ENCODE measurements at regions not wholly inside any gene's neighbourhood (a gene's known extent, or its start where the extent isn't known, plus 50 kb on each side); places are given as distances from the start of the nearest gene placed in this dataset.

DNA sequence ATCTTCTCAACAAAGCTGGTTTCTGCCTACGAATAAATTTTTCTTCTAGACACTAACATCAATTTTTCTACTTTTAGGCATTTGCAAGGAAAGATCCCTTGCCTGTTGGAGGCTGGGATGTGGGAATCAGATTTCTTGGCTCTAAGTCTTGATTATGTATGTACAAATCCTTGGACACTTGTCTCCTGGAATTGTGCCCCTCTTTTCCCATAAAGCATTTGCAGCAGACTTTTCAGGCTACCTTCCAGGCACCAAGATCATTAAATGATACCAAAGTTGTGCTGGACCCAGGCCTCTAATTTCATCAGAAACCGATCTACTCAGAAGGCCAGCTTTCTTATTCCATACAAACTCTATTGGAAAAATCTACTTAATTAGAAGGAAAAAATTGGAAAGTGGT, 339.5 kb upstream of the DIPK2B start:
- Histone ChIP-seq H3K4me3 (no peak overlapping the region), H3K27ac (no peak overlapping the region), H3K9ac (no peak overlapping the region), H3K9me3 (0 out of 2 replicates have a peak, but pooled peaks cover under 1% of the 10 kb centered on the region), H3K4me2 (no peak overlapping the region), H3K36me3 (no peaks in the 10 kb centered on the region), H4K20me1 (no peaks in the 10 kb centered on the region), H3K27me3 (no peaks in the 10 kb centered on the region), H3K4me1 (no peaks in the 10 kb centered on the region)
- TF ChIP-seq Cebpa-rat (IDR thresholded peaks at IDR 0.05), result no peak

- Histone ChIP-seq H3K4me1 (no peaks in the 10 kb centered on the region), H3K9me3 (peaks cover 3% of the 10 kb centered on the region; the same call in 1 of the 2 replicates), H3K27me3 (no peaks in the 10 kb centered on the region), H4K20me1 (no peaks in the 10 kb centered on the region), H3K9ac (no peak overlapping the region), H3K36me3 (no peaks in the 10 kb centered on the region), H3K4me3 (no peak overlapping the region), H3K27ac (no peak overlapping the region), H3K4me2 (no peak overlapping the region)
- TF ChIP-seq Cebpa-rat (IDR thresholded peaks at IDR 0.05), result no peak
Observed at GRCh38 chrX:45537936-45538335, 337.3 kb upstream of the DIPK2B start.

- no peaks in the 10 kb centered on the region for H3K9me3 ChIP-seq
- no peaks in the 10 kb centered on the region for H3K36me3 ChIP-seq
- no peak for TF ChIP-seq Cebpa-rat (IDR thresholded peaks at IDR 0.05)
- H3K4me2 ChIP-seq, result no peak overlapping the region
- no peaks in the 10 kb centered on the region for H4K20me1 ChIP-seq
- H3K27me3 ChIP-seq, result no peaks in the 10 kb centered on the region
- no peak overlapping the region for H3K27ac ChIP-seq
- no peak overlapping the region for H3K9ac ChIP-seq
- no peaks in the 10 kb centered on the region for H3K4me1 ChIP-seq
- H3K4me3 ChIP-seq, result no peak overlapping the region
Observed at GRCh38 chrX:45527834-45528233, 327.2 kb upstream of the DIPK2B start.

- no peak overlapping the region for H3K27ac ChIP-seq
- H3K4me3 ChIP-seq, result no peak overlapping the region
- no peaks in the 10 kb centered on the region for H3K9me3 ChIP-seq
- no peak for TF ChIP-seq Cebpa-rat (IDR thresholded peaks at IDR 0.05)
- no peaks in the 10 kb centered on the region for H4K20me1 ChIP-seq
- H3K4me1 ChIP-seq, result no peaks in the 10 kb centered on the region
- H3K9ac ChIP-seq, result no peak overlapping the region
- H3K36me3 ChIP-seq, result no peaks in the 10 kb centered on the region
- H3K27me3 ChIP-seq, result no peaks in the 10 kb centered on the region
- H3K4me2 ChIP-seq, result no peak overlapping the region
Observed at GRCh38 chrX:45524805-45525204, 324.1 kb upstream of the DIPK2B start.

GRCh38 chrX:45524296-45524695, 323.6 kb upstream of the DIPK2B start:
- no peak overlapping the region for H3K4me3 ChIP-seq
- no peak overlapping the region for H3K4me2 ChIP-seq
- H3K36me3 ChIP-seq, result no peaks in the 10 kb centered on the region
- no peaks in the 10 kb centered on the region for H3K9me3 ChIP-seq
- H3K9ac ChIP-seq, result no peak overlapping the region
- H4K20me1 ChIP-seq, result no peaks in the 10 kb centered on the region
- no peaks in the 10 kb centered on the region for H3K4me1 ChIP-seq
- H3K27me3 ChIP-seq, result no peaks in the 10 kb centered on the region
- no peak for TF ChIP-seq Cebpa-rat (IDR thresholded peaks at IDR 0.05)
- H3K27ac ChIP-seq, result no peak overlapping the region

DNA sequence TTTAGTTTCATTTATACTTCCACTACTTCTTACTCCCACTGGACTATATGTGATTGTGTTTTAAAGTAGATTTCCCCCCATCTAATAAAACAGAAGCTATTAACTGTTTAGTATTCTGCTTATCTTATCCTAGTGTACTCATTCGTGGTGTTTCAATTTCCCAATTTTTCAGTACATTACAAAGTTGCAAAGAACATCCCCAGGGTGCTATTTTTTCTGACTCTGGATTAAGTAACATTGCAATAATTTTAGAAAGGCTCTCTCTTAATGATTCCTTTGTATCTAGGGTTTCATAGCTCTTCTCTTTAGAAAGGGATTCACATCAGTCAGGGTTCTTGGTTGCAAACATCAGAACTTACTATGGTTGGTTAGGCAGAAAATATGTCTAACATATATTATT, 317.9 kb upstream of the DIPK2B start:
- no peaks in the 10 kb centered on the region for H4K20me1 ChIP-seq
- no peak overlapping the region for H3K4me3 ChIP-seq
- no peak overlapping the region for H3K4me2 ChIP-seq
- H3K9ac ChIP-seq, result no peak overlapping the region
- no peaks in the 10 kb centered on the region for H3K4me1 ChIP-seq
- no peaks in the 10 kb centered on the region for H3K36me3 ChIP-seq
- H3K27me3 ChIP-seq, result no peaks in the 10 kb centered on the region
- no peak for TF ChIP-seq Cebpa-rat (IDR thresholded peaks at IDR 0.05)
- H3K9me3 ChIP-seq, result no peaks in the 10 kb centered on the region
- H3K27ac ChIP-seq, result no peak overlapping the region

GRCh38 chrX:45517090-45517973, 316.7 kb upstream of the DIPK2B start:
- no peaks in the 10 kb centered on the region for H3K27me3 ChIP-seq
- TF ChIP-seq Cebpa-rat (IDR thresholded peaks at IDR 0.05), result no peak
- no peaks in the 10 kb centered on the region for H4K20me1 ChIP-seq
- no peak overlapping the region for H3K4me2 ChIP-seq
- H3K9me3 ChIP-seq, result no peaks in the 10 kb centered on the region
- no peak overlapping the region for H3K27ac ChIP-seq
- no peak overlapping the region for H3K9ac ChIP-seq
- H3K36me3 ChIP-seq, result no peaks in the 10 kb centered on the region
- peaks cover 7% of the 10 kb centered on the region for H3K4me1 ChIP-seq
- H3K4me3 ChIP-seq, result no peak overlapping the region

DNA sequence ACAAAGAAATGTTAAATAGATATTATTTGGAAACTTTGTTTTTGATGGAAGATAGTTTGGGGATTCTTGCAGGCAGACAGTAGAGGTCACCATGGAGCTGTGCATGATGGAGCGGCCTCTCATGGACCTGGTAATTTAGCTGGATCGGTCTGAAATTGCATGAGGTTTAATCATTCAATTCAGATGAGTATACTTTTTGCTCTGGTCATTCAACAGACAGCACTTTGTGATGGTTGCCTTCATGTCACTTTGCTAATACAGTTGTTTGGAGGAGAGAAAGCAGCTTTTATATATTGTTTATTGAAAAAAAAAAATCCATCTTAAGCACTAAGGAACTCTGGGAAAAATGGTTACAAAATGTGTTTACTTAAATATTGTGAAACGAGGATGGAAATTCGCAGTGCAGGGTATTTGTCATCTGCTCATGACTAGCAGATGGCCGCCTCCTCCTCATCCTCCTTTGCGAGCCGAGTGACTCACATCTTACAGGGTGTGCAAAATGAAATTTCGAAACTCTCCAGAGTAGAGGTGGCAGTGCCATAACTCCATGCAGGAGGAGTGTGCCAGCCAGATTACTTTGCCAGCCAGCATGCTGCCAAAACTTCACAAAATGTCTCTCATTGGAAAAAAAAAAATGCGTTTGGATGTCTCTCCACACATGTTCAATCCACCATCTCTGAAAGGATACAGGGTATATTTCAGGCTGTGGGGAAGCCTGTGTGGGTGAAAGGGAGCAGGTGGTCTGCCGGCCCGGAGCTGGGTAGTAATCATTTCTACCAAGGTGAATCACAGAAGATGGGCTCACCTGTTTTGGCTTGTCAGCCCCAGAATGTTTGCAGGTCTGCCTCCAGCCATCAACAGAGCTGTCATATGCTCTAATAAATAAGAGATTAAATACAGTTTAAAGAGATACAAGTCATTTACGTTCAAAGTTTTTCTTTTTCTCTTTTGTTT, 314.9 kb upstream of the DIPK2B start:
- H3K27ac ChIP-seq, result no peak overlapping the region

DNA sequence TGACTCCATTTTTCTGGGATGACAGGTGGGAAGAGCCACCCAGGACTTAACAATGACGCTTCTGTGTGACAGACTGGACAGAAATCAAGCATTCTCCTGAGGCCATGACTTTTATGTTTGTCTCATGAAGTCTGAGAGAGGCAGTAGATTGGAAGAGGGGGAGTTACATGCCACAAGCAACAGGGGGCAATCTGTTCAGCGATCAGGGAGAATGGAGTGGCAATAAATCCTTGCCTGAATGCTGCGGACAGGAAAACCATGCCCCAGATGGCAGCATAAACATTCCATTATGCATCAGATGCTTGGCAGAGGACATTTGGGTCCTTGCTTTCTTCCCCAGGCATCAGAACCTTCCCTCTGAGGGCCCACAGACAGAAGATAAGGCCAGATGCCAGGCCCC, 312.4 kb upstream of the DIPK2B start:
- no peak overlapping the region for H3K9ac ChIP-seq
- H3K27me3 ChIP-seq, result no peaks in the 10 kb centered on the region
- H3K9me3 ChIP-seq, result no peaks in the 10 kb centered on the region
- H3K36me3 ChIP-seq, result no peaks in the 10 kb centered on the region
- H3K4me1 ChIP-seq, result peaks cover 7% of the 10 kb centered on the region
- no peak overlapping the region for H3K27ac ChIP-seq
- H4K20me1 ChIP-seq, result no peaks in the 10 kb centered on the region
- TF ChIP-seq Cebpa-rat (IDR thresholded peaks at IDR 0.05), result no peak
- H3K4me3 ChIP-seq, result no peak overlapping the region
- H3K4me2 ChIP-seq, result peak overlapping the region; percentile 11; the same call in 1 of the 2 replicates

More for the DNA sequence above, 314.9 kb upstream of the DIPK2B start:
- H3K9ac ChIP-seq, result no peak overlapping the region
- no peaks in the 10 kb centered on the region for H4K20me1 ChIP-seq
- no peak overlapping the region for H3K4me3 ChIP-seq
- H3K4me1 ChIP-seq, result peaks cover 7% of the 10 kb centered on the region
- no peak for TF ChIP-seq Cebpa-rat (IDR thresholded peaks at IDR 0.05)
- H3K4me2 ChIP-seq, result no peak overlapping the region
- no peaks in the 10 kb centered on the region for H3K9me3 ChIP-seq
- no peaks in the 10 kb centered on the region for H3K36me3 ChIP-seq
- no peaks in the 10 kb centered on the region for H3K27me3 ChIP-seq

- Histone ChIP-seq H3K9ac (no peak overlapping the region), H3K27ac (no peak overlapping the region), H3K4me1 (peaks cover 33% of the 10 kb centered on the region), H3K9me3 (peaks cover 22% of the 10 kb centered on the region), H3K4me2 (no peak overlapping the region), H3K4me3 (no peak overlapping the region), H3K27me3 (no peaks in the 10 kb centered on the region), H3K36me3 (no peaks in the 10 kb centered on the region), H4K20me1 (no peaks in the 10 kb centered on the region)
- TF ChIP-seq Cebpa-rat (IDR thresholded peaks at IDR 0.05), result no peak
Observed at GRCh38 chrX:45508454-45508853, 307.8 kb upstream of the DIPK2B start.
